ENCODE measurements at regions not wholly inside any gene's neighbourhood (a gene's known extent, or its start where the extent isn't known, plus 50 kb on each side); places are given as distances from the start of the nearest gene placed in this dataset.

GRCh38 chr13:80655778-80656511 lies 315.0 kb upstream of the SPRY2 start:
- no peaks in the 10 kb centered on the region for H3K4me1 ChIP-seq (ENCODE audit: insufficient read depth)
- no peak for TF ChIP-seq CTCF (IDR thresholded peaks at IDR 0.05; ENCODE audit: poor library complexity)
- TF ChIP-seq EZH2phosphoT487 (IDR thresholded peaks at IDR 0.05; ENCODE audit: low read depth, severe bottlenecking, unreplicated experiment) = no peak
- no peak for TF ChIP-seq EZH2 (IDR thresholded peaks at IDR 0.05; ENCODE audit: borderline replicate concordance)
- DNase-seq (ENCODE audit: low spot score) = no peak
- no peak overlapping the region for H3K4me3 ChIP-seq
- no peak overlapping the region for H2AFZ ChIP-seq
- H3K9me2 ChIP-seq (replicated peaks; ENCODE audit: insufficient read depth) = no peaks in the 10 kb centered on the region
- 92% methylated on average over 5 of the region's 5 CpGs for WGBS (ENCODE audit: low lambda C conversion rate, missing lambda C conversion rate)
- no peaks in the 10 kb centered on the region for H3K27me3 ChIP-seq
- H3K4me2 ChIP-seq = no peak overlapping the region
- no peaks in the 10 kb centered on the region for H3K36me3 ChIP-seq (replicated peaks; ENCODE audit: insufficient read depth, low read depth)
- H3K9me3 ChIP-seq (ENCODE audit: low read depth) = no peaks in the 10 kb centered on the region
- no peaks in the 10 kb centered on the region for H4K20me1 ChIP-seq (ENCODE audit: insufficient read depth, poor library complexity, severe bottlenecking)
- H3K79me2 ChIP-seq = no peaks in the 10 kb centered on the region
- H3K27ac ChIP-seq = no peak overlapping the region

GRCh38 chr13:80654638-80655249 lies 313.8 kb upstream of the SPRY2 start:
- H3K9me3 ChIP-seq (ENCODE audit: low read depth) = no peaks in the 10 kb centered on the region
- H4K20me1 ChIP-seq (ENCODE audit: insufficient read depth, poor library complexity, severe bottlenecking) = no peaks in the 10 kb centered on the region
- no peaks in the 10 kb centered on the region for H3K9me2 ChIP-seq (replicated peaks; ENCODE audit: insufficient read depth)
- H3K4me3 ChIP-seq = no peak overlapping the region
- H3K79me2 ChIP-seq = no peaks in the 10 kb centered on the region
- H3K27ac ChIP-seq = no peak overlapping the region
- no peak overlapping the region for H2AFZ ChIP-seq
- no peak overlapping the region for H3K4me2 ChIP-seq
- no peaks in the 10 kb centered on the region for H3K4me1 ChIP-seq (ENCODE audit: insufficient read depth)
- no peaks in the 10 kb centered on the region for H3K27me3 ChIP-seq
- TF ChIP-seq CTCF (IDR thresholded peaks at IDR 0.05; ENCODE audit: poor library complexity) (no peak), EZH2 (IDR thresholded peaks at IDR 0.05; ENCODE audit: borderline replicate concordance) (no peak), EZH2phosphoT487 (IDR thresholded peaks at IDR 0.05; ENCODE audit: low read depth, severe bottlenecking, unreplicated experiment) (no peak)
- no peaks in the 10 kb centered on the region for H3K36me3 ChIP-seq (replicated peaks; ENCODE audit: insufficient read depth, low read depth)
- DNase-seq (ENCODE audit: low spot score) = no peak
- WGBS (ENCODE audit: low lambda C conversion rate, missing lambda C conversion rate) = 96% methylated on average over 37 of the region's 37 CpGs

- no peak for DNase-seq (ENCODE audit: low spot score)
- no peaks in the 10 kb centered on the region for H3K4me1 ChIP-seq (ENCODE audit: insufficient read depth)
- H3K27me3 ChIP-seq = no peaks in the 10 kb centered on the region
- no peaks in the 10 kb centered on the region for H4K20me1 ChIP-seq (ENCODE audit: insufficient read depth, poor library complexity, severe bottlenecking)
- WGBS (ENCODE audit: low lambda C conversion rate, missing lambda C conversion rate) = 92% methylated on average over 2 of the region's 2 CpGs
- no peaks in the 10 kb centered on the region for H3K9me2 ChIP-seq (replicated peaks; ENCODE audit: insufficient read depth)
- no peak overlapping the region for H3K4me3 ChIP-seq
- no peak overlapping the region for H3K4me2 ChIP-seq
- H3K79me2 ChIP-seq = no peaks in the 10 kb centered on the region
- no peak for TF ChIP-seq EZH2phosphoT487 (IDR thresholded peaks at IDR 0.05; ENCODE audit: low read depth, severe bottlenecking, unreplicated experiment)
- TF ChIP-seq EZH2 (IDR thresholded peaks at IDR 0.05; ENCODE audit: borderline replicate concordance) = no peak
- TF ChIP-seq CTCF (IDR thresholded peaks at IDR 0.05; ENCODE audit: poor library complexity) = no peak
- H3K27ac ChIP-seq = no peak overlapping the region
- H3K36me3 ChIP-seq (replicated peaks; ENCODE audit: insufficient read depth, low read depth) = no peaks in the 10 kb centered on the region
- no peaks in the 10 kb centered on the region for H3K9me3 ChIP-seq (ENCODE audit: low read depth)
- no peak overlapping the region for H2AFZ ChIP-seq
Measured at GRCh38 chr13:80649274-80649673, 308.3 kb upstream of the SPRY2 start.

Measured in hepatocyte (in vitro differentiated cells).